Parathyroid adenoma (tissue), 2 donors: ENCODE measurements at regions not wholly inside any gene's neighbourhood (a gene's known extent, or its start where the extent isn't known, plus 50 kb on each side); places are given as distances from the start of the nearest gene placed in this dataset.

Experiments used
- H2AFZ ChIP-seq: fragments of 300-600 bp; sonication (generic); one replicate; pipeline ENCODE4 v1.7.0; 2017; ENCODE audit warnings: antibody characterized with exemption, mild to moderate bottlenecking
- H3K27ac ChIP-seq: fragments of 300-600 bp; sonication (generic); one replicate; pipeline ENCODE4 v1.7.0; 2017
- H3K27me3 ChIP-seq: fragments of 300-600 bp; sonication (generic); one replicate; pipeline ENCODE4 v1.7.0; 2017; ENCODE audit warnings: low read length; ENCODE audit not compliant: control insufficient read depth, insufficient read depth
- H3K36me3 ChIP-seq: fragments of 300-600 bp; sonication (generic); one replicate; pipeline ENCODE4 v1.7.0; 2017; ENCODE audit warnings: low read length; ENCODE audit not compliant: control insufficient read depth, insufficient read depth
- H3K4me1 ChIP-seq: fragments of 300-600 bp; sonication (generic); one replicate; pipeline ENCODE4 v1.7.0; 2017; ENCODE audit warnings: control low read depth
- H3K4me2 ChIP-seq: fragments of 300-600 bp; sonication (generic); one replicate; pipeline ENCODE4 v1.7.0; 2017; ENCODE audit warnings: low read length
- H3K4me3 ChIP-seq: fragments of 300-600 bp; sonication (generic); one replicate; pipeline ENCODE4 v1.7.0; 2017; ENCODE audit warnings: low read depth, low read length
- H3K79me2 ChIP-seq: fragments of 300-600 bp; sonication (generic); one replicate; pipeline ENCODE4 v1.7.0; 2017; ENCODE audit warnings: control low read depth
- H3K9ac ChIP-seq: fragments of 300-600 bp; sonication (generic); one replicate; pipeline ENCODE4 v1.7.0; 2017; ENCODE audit warnings: mild to moderate bottlenecking
- H3K9me3 ChIP-seq: fragments of 300-600 bp; sonication (generic); one replicate; pipeline ENCODE4 v1.7.0; 2017; ENCODE audit warnings: low read length; ENCODE audit not compliant: control insufficient read depth
- CTCF ChIP-seq: fragments of 300-600 bp; sonication (generic); IDR thresholded peaks from one replicate; pipeline ENCODE4 v1.7.0; 2017; ENCODE audit warnings: antibody characterized with exemption, mild to moderate bottlenecking
- donor health status: primary hyperparathyroidism.

GRCh38 chr7:1311406-1312135 is 78.9 kb downstream of the UNCX start:
- Histone ChIP-seq H3K79me2 (no peaks in the 10 kb centered on the region), H3K9me3 (no peaks in the 10 kb centered on the region), H3K4me1 (no peaks in the 10 kb centered on the region), H3K36me3 (no peaks in the 10 kb centered on the region), H3K27me3 (no peaks in the 10 kb centered on the region), H3K4me3 (no peak overlapping the region), H3K27ac (no peak overlapping the region), H3K9ac (no peak overlapping the region), H3K4me2 (no peak overlapping the region), H2AFZ (no peak overlapping the region)
- no peak for TF ChIP-seq CTCF

GRCh38 chr7:1312136-1313070 is 79.7 kb downstream of the UNCX start:
- Histone ChIP-seq H3K27me3 (no peaks in the 10 kb centered on the region), H3K27ac (no peak overlapping the region), H3K9ac (no peak overlapping the region), H3K9me3 (no peaks in the 10 kb centered on the region), H3K4me2 (no peak overlapping the region), H3K36me3 (no peaks in the 10 kb centered on the region), H3K79me2 (no peaks in the 10 kb centered on the region), H3K4me3 (no peak overlapping the region), H2AFZ (no peak overlapping the region), H3K4me1 (no peaks in the 10 kb centered on the region)
- no peak for TF ChIP-seq CTCF

GRCh38 chr7:1313613-1314012 is 80.9 kb downstream of the UNCX start:
- H3K36me3 ChIP-seq: no peaks in the 10 kb centered on the region

GRCh38 chr7:1314021-1314907 is 81.6 kb downstream of the UNCX start:
- Histone ChIP-seq H3K4me1 (no peaks in the 10 kb centered on the region), H2AFZ (no peak overlapping the region), H3K36me3 (no peaks in the 10 kb centered on the region), H3K9ac (no peak overlapping the region), H3K9me3 (no peaks in the 10 kb centered on the region), H3K79me2 (no peaks in the 10 kb centered on the region), H3K4me3 (no peak overlapping the region), H3K27ac (no peak overlapping the region), H3K27me3 (no peaks in the 10 kb centered on the region), H3K4me2 (no peak overlapping the region)
- TF ChIP-seq CTCF: no peak

More at GRCh38 chr7:1313613-1314012, 80.9 kb downstream of the UNCX start:
- H3K27me3 ChIP-seq: no peaks in the 10 kb centered on the region
- no peak overlapping the region for H3K4me2 ChIP-seq
- TF ChIP-seq CTCF: no peak
- H3K27ac ChIP-seq: no peak overlapping the region
- no peaks in the 10 kb centered on the region for H3K79me2 ChIP-seq
- no peak overlapping the region for H3K4me3 ChIP-seq
- no peak overlapping the region for H3K9ac ChIP-seq
- H3K9me3 ChIP-seq: no peaks in the 10 kb centered on the region
- no peaks in the 10 kb centered on the region for H3K4me1 ChIP-seq
- no peak overlapping the region for H2AFZ ChIP-seq
